ENCODE measurements at regions not wholly inside any gene's neighbourhood (a gene's known extent, or its start where the extent isn't known, plus 50 kb on each side); places are given as distances from the start of the nearest gene placed in this dataset.

- TF ChIP-seq CTCF (IDR thresholded peaks at IDR 0.05) = no peak
- TF ChIP-seq POLR2A (IDR thresholded peaks at IDR 0.05) = no peak
Measured at GRCh38 chr6:219641-220198, 72.6 kb upstream of the DUSP22 start.
